ENCODE measurements at regions not wholly inside any gene's neighbourhood (a gene's known extent, or its start where the extent isn't known, plus 50 kb on each side); places are given as distances from the start of the nearest gene placed in this dataset.

DNA sequence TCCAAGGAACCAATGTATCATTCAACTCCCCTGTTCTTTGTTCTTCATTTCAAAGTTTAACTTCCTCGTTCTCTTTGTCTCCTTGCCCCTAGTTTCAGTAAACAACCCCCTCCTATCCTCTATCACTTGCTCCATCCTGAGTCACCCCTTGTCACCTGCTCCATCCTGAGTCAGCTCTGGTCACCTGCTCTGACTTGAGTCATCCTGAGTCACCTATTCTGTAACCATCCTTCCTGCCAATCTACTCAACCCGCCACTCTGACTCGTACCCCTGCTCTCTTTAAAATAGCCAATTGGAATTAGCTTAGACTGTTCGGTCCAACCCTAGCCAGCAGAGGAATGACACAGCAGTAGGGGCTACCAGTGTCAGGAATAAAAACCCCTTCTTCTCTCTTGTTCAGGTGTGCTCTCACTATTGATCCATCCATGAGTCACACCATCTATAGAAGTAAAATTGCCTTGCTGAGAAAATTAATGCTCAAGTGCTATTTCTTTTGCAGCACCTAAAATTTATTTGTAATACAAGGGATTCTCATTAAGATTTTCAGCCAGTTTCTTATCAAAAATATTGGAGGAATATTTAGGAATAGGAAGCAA is 326.8 kb downstream of the AKAIN1 start:
- H3K27ac ChIP-seq (ENCODE audit: poor library complexity, severe bottlenecking) = no peak overlapping the region
- DNase-seq (ENCODE audit: low spot score) = no peak

DNA sequence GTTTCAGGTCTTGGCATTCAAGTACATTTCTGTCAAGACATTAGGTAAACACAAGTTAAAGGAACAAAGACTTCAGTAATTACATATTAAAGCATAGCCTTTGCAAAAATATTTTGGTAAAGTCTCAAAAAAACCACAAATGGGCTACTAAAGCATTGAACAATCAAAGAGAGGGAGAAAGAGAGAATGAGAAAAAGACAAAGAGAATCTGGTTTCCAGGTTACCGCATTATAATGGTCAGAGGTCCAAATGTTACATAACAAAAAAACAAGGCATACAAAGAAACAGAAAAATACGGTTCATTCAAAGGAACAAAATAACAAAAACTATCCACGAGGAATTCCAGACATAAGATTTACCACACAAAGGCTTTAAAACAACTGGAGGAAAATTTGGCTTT is 327.9 kb downstream of the AKAIN1 start:
- Histone ChIP-seq H3K27me3 (ENCODE audit: insufficient read depth, poor library complexity, severe bottlenecking) (no peaks in the 10 kb centered on the region), H3K4me1 (ENCODE audit: insufficient read depth, poor library complexity, severe bottlenecking) (no peaks in the 10 kb centered on the region), H3K9me3 (ENCODE audit: severe bottlenecking) (peaks cover 9% of the 10 kb centered on the region), H3K4me3 (ENCODE audit: severe bottlenecking) (no peak overlapping the region), H3K27ac (ENCODE audit: poor library complexity, severe bottlenecking) (no peak overlapping the region), H3K36me3 (ENCODE audit: low read depth) (no peaks in the 10 kb centered on the region)
- ATAC-seq (ENCODE audit: low read depth) = no peak
- DNase-seq (ENCODE audit: low spot score) = no peak
- TF ChIP-seq, protein P1, sequence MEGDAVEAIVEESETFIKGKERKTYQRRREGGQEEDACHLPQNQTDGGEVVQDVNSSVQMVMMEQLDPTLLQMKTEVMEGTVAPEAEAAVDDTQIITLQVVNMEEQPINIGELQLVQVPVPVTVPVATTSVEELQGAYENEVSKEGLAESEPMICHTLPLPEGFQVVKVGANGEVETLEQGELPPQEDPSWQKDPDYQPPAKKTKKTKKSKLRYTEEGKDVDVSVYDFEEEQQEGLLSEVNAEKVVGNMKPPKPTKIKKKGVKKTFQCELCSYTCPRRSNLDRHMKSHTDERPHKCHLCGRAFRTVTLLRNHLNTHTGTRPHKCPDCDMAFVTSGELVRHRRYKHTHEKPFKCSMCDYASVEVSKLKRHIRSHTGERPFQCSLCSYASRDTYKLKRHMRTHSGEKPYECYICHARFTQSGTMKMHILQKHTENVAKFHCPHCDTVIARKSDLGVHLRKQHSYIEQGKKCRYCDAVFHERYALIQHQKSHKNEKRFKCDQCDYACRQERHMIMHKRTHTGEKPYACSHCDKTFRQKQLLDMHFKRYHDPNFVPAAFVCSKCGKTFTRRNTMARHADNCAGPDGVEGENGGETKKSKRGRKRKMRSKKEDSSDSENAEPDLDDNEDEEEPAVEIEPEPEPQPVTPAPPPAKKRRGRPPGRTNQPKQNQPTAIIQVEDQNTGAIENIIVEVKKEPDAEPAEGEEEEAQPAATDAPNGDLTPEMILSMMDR (IDR thresholded peaks at IDR 0.05; ENCODE audit: poor library complexity, severe bottlenecking) = no peak

More for the DNA sequence above, 326.8 kb downstream of the AKAIN1 start:
- no peak overlapping the region for H3K4me3 ChIP-seq (ENCODE audit: severe bottlenecking)
- H3K36me3 ChIP-seq (ENCODE audit: low read depth) = no peaks in the 10 kb centered on the region
- TF ChIP-seq, protein P1 (IDR thresholded peaks at IDR 0.05; ENCODE audit: poor library complexity, severe bottlenecking) = no peak
- ATAC-seq (ENCODE audit: low read depth) = no peak
- H3K4me1 ChIP-seq (ENCODE audit: insufficient read depth, poor library complexity, severe bottlenecking) = no peaks in the 10 kb centered on the region
- no peaks in the 10 kb centered on the region for H3K27me3 ChIP-seq (ENCODE audit: insufficient read depth, poor library complexity, severe bottlenecking)
- peaks cover 9% of the 10 kb centered on the region for H3K9me3 ChIP-seq (ENCODE audit: severe bottlenecking)

DNA sequence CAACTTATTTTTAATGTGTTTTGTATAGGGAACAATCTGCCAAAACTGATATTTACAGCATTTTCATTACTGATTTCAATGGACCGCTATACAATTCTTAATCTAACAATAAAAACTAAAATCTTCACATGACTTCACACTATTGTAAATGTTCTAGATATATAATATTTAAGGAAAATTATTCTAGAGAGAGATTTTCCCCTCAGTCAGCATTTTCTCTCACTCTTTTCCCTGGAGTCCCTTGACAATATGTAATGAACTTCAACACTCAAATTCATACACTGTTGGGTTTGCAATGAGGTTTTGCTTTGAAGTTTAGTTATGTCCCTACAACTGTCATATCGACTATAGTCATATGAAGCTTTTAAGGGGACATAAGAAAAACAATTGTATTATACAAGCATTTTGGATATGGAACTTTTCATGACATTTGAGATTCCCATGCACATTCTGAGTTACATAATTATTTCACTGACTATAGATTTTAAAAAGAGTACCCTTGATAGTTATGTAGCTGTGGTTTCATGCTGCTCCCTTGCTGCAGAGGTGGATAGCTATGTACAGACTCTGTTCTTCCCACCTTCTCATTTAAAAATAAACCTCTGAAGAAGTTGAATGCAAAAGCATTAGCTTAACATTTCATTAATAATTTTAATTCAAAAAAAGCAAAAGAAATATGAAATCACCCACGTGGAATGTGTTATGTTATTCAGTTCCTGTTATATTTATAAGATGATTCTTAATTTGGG is 338.5 kb downstream of the AKAIN1 start:
- Histone ChIP-seq H3K4me1 (ENCODE audit: insufficient read depth, poor library complexity, severe bottlenecking) (no peaks in the 10 kb centered on the region), H3K4me3 (ENCODE audit: severe bottlenecking) (no peak overlapping the region), H3K36me3 (ENCODE audit: low read depth) (no peaks in the 10 kb centered on the region), H3K9me3 (ENCODE audit: severe bottlenecking) (no peaks in the 10 kb centered on the region), H3K27me3 (ENCODE audit: insufficient read depth, poor library complexity, severe bottlenecking) (no peaks in the 10 kb centered on the region), H3K27ac (ENCODE audit: poor library complexity, severe bottlenecking) (no peak overlapping the region)
- DNase-seq (ENCODE audit: low spot score) (no peak), ATAC-seq (ENCODE audit: low read depth) (no peak)
- TF ChIP-seq, protein P1 (IDR thresholded peaks at IDR 0.05; ENCODE audit: poor library complexity, severe bottlenecking) = no peak

DNA sequence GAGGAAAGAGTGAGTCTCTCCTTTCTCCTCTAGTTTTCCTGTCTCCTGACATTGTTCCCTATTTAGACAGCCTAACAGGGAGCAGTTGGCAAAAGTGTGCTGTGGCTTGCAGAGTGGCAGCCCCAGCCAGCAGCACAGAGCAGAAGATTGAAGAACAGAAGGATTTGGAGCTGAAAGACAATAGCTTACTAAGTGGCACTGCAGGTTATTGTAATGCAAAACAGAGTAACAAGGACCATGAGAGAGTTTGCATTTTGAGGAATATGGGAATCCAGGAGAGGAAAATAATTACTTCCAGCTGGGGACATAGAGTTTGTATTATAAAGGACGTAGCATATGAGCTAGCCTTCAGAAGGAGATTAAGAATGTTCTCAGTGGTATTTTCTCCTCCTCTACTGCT is 342.4 kb downstream of the AKAIN1 start:
- TF ChIP-seq, protein P1 (IDR thresholded peaks at IDR 0.05; ENCODE audit: poor library complexity, severe bottlenecking) = no peak
- H3K4me1 ChIP-seq (ENCODE audit: insufficient read depth, poor library complexity, severe bottlenecking) = no peaks in the 10 kb centered on the region
- H3K27me3 ChIP-seq (ENCODE audit: insufficient read depth, poor library complexity, severe bottlenecking) = no peaks in the 10 kb centered on the region
- no peak overlapping the region for H3K27ac ChIP-seq (ENCODE audit: poor library complexity, severe bottlenecking)
- H3K4me3 ChIP-seq (ENCODE audit: severe bottlenecking) = no peak overlapping the region
- no peaks in the 10 kb centered on the region for H3K9me3 ChIP-seq (ENCODE audit: severe bottlenecking)
- H3K36me3 ChIP-seq (ENCODE audit: low read depth) = no peaks in the 10 kb centered on the region
- DNase-seq (ENCODE audit: low spot score) (no peak), ATAC-seq (ENCODE audit: low read depth) (no peak)

Data from RWPE2 (cell line).